Naive B cell (primary cell): ENCODE measurements at regions not wholly inside any gene's neighbourhood (a gene's known extent, or its start where the extent isn't known, plus 50 kb on each side); places are given as distances from the start of the nearest gene placed in this dataset.

Experiments
- ATAC-seq, 2 donors: fragments of 150-1000 bp; cut with Tn5 transposase; 2 replicates each; pipeline ENCODE4 v1.10.0; 2021; ENCODE audit warnings: low read depth in 2 of 2, mild to moderate bottlenecking in 2 of 2, moderate library complexity in 2 of 2
- DNase-seq: peaks from one replicate; pipeline ENCODE4 v3.0.0; 2022
- H3K27ac Mint-ChIP-seq, 6 donors: one replicate each; pipeline ENCODE4 v1.8.0; 2020 to 2022; ENCODE audit warnings: mild to moderate bottlenecking in 6 of 6, mixed read lengths in 6 of 6, moderate library complexity in 5 of 6, inconsistent platforms in 2 of 6
- H3K27me3 Mint-ChIP-seq, 3 donors: one replicate each; pipeline ENCODE4 v1.8.0; 2021 to 2022; ENCODE audit warnings: mixed read lengths in 3 of 3, mild to moderate bottlenecking in 1 of 3
- H3K36me3 Mint-ChIP-seq, 2 donors: one replicate each; pipeline ENCODE4 v1.8.0; 2020 to 2022; ENCODE audit warnings: mixed read lengths in 2 of 2, inconsistent platforms in 1 of 2, mild to moderate bottlenecking in 1 of 2
- H3K4me1 Mint-ChIP-seq, 3 donors: one replicate each; pipeline ENCODE4 v1.8.0; 2020 to 2022; ENCODE audit warnings: mixed read lengths in 3 of 3, inconsistent platforms in 1 of 3, mild to moderate bottlenecking in 1 of 3, moderate library complexity in 1 of 3
- H3K4me3 Mint-ChIP-seq, 8 donors: one replicate each; pipeline ENCODE4 v1.8.0; 2020 to 2022; ENCODE audit warnings: mild to moderate bottlenecking in 8 of 8, mixed read lengths in 8 of 8, moderate library complexity in 8 of 8, inconsistent platforms in 2 of 8
- H3K9me3 Mint-ChIP-seq, 7 donors: one replicate each; pipeline ENCODE4 v1.8.0; 2020 to 2022; ENCODE audit warnings: mixed read lengths in 7 of 7, mild to moderate bottlenecking in 5 of 7, inconsistent platforms in 2 of 7, moderate library complexity in 1 of 7

- Mint-ChIP-seq H3K27ac (no peak overlapping the region), H3K27me3 (no peaks in the 10 kb centered on the region), H3K9me3 (no peaks in the 10 kb centered on the region), H3K4me1 (no peaks in the 10 kb centered on the region), H3K36me3 (peaks cover 22 to 29% of the 10 kb centered on the region in 2 donors), H3K4me3 (no peak overlapping the region)
- no peak for DNase-seq
- ATAC-seq, result no peak
Observed at GRCh38 chr1:77632216-77632615, 50.2 kb downstream of the ZZZ3 start.

GRCh38 chr1:77631751-77632150 is 50.7 kb downstream of the ZZZ3 start:
- Mint-ChIP-seq H3K9me3 (no peaks in the 10 kb centered on the region), H3K4me3 (no peak overlapping the region), H3K27ac (no peak overlapping the region), H3K27me3 (no peaks in the 10 kb centered on the region), H3K4me1 (no peaks in the 10 kb centered on the region), H3K36me3 (peaks cover 24 to 29% of the 10 kb centered on the region in 2 donors)
- DNase-seq, result no peak
- no peak for ATAC-seq

GRCh38 chr1:77631302-77631701 is 51.2 kb downstream of the ZZZ3 start:
- Mint-ChIP-seq H3K27ac (no peak overlapping the region), H3K9me3 (no peaks in the 10 kb centered on the region), H3K4me1 (no peaks in the 10 kb centered on the region), H3K4me3 (no peak overlapping the region), H3K36me3 (peaks cover 28 to 33% of the 10 kb centered on the region in 2 donors), H3K27me3 (no peaks in the 10 kb centered on the region)
- ATAC-seq (no peak), DNase-seq (no peak)

GRCh38 chr1:77627978-77628570 is 54.4 kb downstream of the ZZZ3 start:
- H3K4me3 Mint-ChIP-seq, result no peak overlapping the region
- DNase-seq (no peak), ATAC-seq (no peak)
- no peak overlapping the region for H3K27ac Mint-ChIP-seq
- peaks cover 24 to 30% of the 10 kb centered on the region in 2 donors for H3K36me3 Mint-ChIP-seq
- peaks cover 0 to 7% (median 3%) of the 10 kb centered on the region in 3 donors for H3K4me1 Mint-ChIP-seq
- no peaks in the 10 kb centered on the region for H3K9me3 Mint-ChIP-seq
- no peaks in the 10 kb centered on the region for H3K27me3 Mint-ChIP-seq

DNA sequence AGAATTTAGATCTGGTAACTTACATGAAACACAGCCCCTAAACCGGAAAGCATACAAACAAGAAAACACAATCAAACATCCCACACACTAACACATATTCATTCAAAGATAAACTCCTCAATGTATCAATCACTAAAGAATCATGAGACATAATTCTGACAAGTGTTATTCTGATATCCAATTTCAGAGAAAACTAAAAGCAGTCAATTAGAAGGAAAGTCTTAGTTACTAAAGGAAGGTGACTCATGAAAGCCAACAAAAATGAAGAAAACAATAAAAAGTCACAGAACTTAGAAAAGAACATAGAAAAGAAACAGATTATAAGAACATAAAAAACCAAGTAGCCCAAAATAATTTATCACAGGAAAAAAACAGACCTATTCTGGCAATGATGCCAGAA is 57.2 kb downstream of the ZZZ3 start:
- ATAC-seq, result no peak
- Mint-ChIP-seq H3K27ac (peak overlapping the region in 1 of 6 donors; percentile 13), H3K4me3 (no peak overlapping the region)

DNA sequence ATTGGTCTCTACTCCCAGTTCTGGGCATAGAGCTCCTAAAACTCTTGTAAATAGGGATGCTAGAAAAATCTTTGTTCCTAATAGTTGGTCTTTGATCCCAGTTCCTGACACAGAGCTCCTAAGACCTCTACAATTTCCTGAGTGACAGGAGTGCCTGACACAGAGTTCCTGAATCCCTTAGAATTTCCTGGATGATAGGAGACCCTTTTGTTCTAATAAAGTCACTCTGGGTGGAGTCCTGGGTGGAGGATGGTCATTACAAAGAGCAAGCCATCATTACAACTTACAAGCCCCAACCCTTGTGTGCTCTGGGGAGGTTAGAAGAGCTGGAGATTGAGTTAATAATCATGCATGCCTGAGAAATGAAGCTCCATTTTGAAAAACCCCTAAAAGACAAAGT is 58.4 kb downstream of the ZZZ3 start:
- no peaks in the 10 kb centered on the region for H3K9me3 Mint-ChIP-seq
- DNase-seq (no peak), ATAC-seq (no peak)
- peaks cover 25 to 30% of the 10 kb centered on the region in 2 donors for H3K36me3 Mint-ChIP-seq
- no peak overlapping the region for H3K27ac Mint-ChIP-seq
- no peaks in the 10 kb centered on the region for H3K27me3 Mint-ChIP-seq
- H3K4me3 Mint-ChIP-seq, result no peak overlapping the region
- H3K4me1 Mint-ChIP-seq, result peaks cover 0 to 19% (median 13%) of the 10 kb centered on the region in 3 donors

More for the DNA sequence above, 57.2 kb downstream of the ZZZ3 start:
- H3K4me1 Mint-ChIP-seq, result peaks cover 0 to 13% (median 8%) of the 10 kb centered on the region in 3 donors
- no peaks in the 10 kb centered on the region for H3K27me3 Mint-ChIP-seq
- peaks cover 20 to 26% of the 10 kb centered on the region in 2 donors for H3K36me3 Mint-ChIP-seq
- no peak for DNase-seq
- H3K9me3 Mint-ChIP-seq, result no peaks in the 10 kb centered on the region

- Mint-ChIP-seq H3K36me3 (peaks cover 20 to 24% of the 10 kb centered on the region in 2 donors), H3K4me3 (no peak overlapping the region), H3K27me3 (no peaks in the 10 kb centered on the region), H3K27ac (no peak overlapping the region), H3K4me1 (peaks cover 0 to 19% (median 13%) of the 10 kb centered on the region in 3 donors), H3K9me3 (no peaks in the 10 kb centered on the region)
- no peak for DNase-seq
- ATAC-seq, result no peak
Observed at GRCh38 chr1:77623066-77623465, 59.4 kb downstream of the ZZZ3 start.

- H3K4me3 Mint-ChIP-seq, result no peak overlapping the region
- ATAC-seq (no peak), DNase-seq (no peak)
- peaks cover 10 to 12% of the 10 kb centered on the region in 2 donors for H3K36me3 Mint-ChIP-seq
- no peaks in the 10 kb centered on the region for H3K9me3 Mint-ChIP-seq
- H3K27ac Mint-ChIP-seq, result peak overlapping the region in 1 of 6 donors; percentile 44
- H3K4me1 Mint-ChIP-seq, result peaks cover 0 to 19% (median 13%) of the 10 kb centered on the region in 3 donors
- no peaks in the 10 kb centered on the region for H3K27me3 Mint-ChIP-seq
Observed at GRCh38 chr1:77620273-77620672, 62.2 kb downstream of the ZZZ3 start.

- Mint-ChIP-seq H3K27me3 (no peaks in the 10 kb centered on the region), H3K36me3 (peaks cover 26 to 28% of the 10 kb centered on the region in 2 donors), H3K4me3 (no peak overlapping the region), H3K27ac (no peak overlapping the region), H3K4me1 (peaks cover 0 to 6% (median 0%) of the 10 kb centered on the region in 3 donors), H3K9me3 (peaks cover 0 to 25% (median 19%) of the 10 kb centered on the region in 7 donors)
- DNase-seq (no peak), ATAC-seq (no peak)
Observed at GRCh38 chr1:77614037-77614436, 68.4 kb downstream of the ZZZ3 start.
